ENCODE measurements at regions not wholly inside any gene's neighbourhood (a gene's known extent, or its start where the extent isn't known, plus 50 kb on each side); places are given as distances from the start of the nearest gene placed in this dataset.
"Not testable (repeated sequence)": the region's sequence is repeated elsewhere in the genome, so short reads cannot be mapped to it uniquely, and the experiment has no call there.

GRCh38 chr4:49126443-49126842 lies 140.4 kb downstream of the CWH43 start:
- not testable (repeated sequence) for TF ChIP-seq EZH2 (IDR thresholded peaks at IDR 0.05; ENCODE audit: low read depth)
- TF ChIP-seq, protein P1, sequence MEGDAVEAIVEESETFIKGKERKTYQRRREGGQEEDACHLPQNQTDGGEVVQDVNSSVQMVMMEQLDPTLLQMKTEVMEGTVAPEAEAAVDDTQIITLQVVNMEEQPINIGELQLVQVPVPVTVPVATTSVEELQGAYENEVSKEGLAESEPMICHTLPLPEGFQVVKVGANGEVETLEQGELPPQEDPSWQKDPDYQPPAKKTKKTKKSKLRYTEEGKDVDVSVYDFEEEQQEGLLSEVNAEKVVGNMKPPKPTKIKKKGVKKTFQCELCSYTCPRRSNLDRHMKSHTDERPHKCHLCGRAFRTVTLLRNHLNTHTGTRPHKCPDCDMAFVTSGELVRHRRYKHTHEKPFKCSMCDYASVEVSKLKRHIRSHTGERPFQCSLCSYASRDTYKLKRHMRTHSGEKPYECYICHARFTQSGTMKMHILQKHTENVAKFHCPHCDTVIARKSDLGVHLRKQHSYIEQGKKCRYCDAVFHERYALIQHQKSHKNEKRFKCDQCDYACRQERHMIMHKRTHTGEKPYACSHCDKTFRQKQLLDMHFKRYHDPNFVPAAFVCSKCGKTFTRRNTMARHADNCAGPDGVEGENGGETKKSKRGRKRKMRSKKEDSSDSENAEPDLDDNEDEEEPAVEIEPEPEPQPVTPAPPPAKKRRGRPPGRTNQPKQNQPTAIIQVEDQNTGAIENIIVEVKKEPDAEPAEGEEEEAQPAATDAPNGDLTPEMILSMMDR (conservative IDR thresholded peaks at IDR 0.05) = not testable (repeated sequence)

Measured in PC-9 (cell line).